Trophoblast cell (in vitro differentiated cells and primary cell): ENCODE measurements at regions not wholly inside any gene's neighbourhood (a gene's known extent, or its start where the extent isn't known, plus 50 kb on each side); places are given as distances from the start of the nearest gene placed in this dataset.
"Not testable (repeated sequence)": the region's sequence is repeated elsewhere in the genome, so short reads cannot be mapped to it uniquely, and the experiment has no call there.

Experiments used
- DNase-seq, 2 donors: peaks; one replicate each; pipeline ENCODE4 v3.0.0-alpha.2; 2016
- H2AFZ ChIP-seq: 2 replicates; pipeline ENCODE4 v1.6.1; 2013; ENCODE audit warnings: low read length, moderate library complexity, mild to moderate bottlenecking; ENCODE audit not compliant: insufficient read depth, poor library complexity
- H2AK5ac ChIP-seq: 2 replicates; pipeline ENCODE4 v1.6.1; 2013; ENCODE audit warnings: mild to moderate bottlenecking, low read length
- H2BK120ac ChIP-seq: 2 replicates; pipeline ENCODE4 v1.6.1; 2013; ENCODE audit warnings: low read length, mild to moderate bottlenecking, moderate library complexity; ENCODE audit not compliant: insufficient read depth, poor library complexity
- H2BK12ac ChIP-seq: 2 replicates; pipeline ENCODE4 v1.6.1; 2013; ENCODE audit warnings: mild to moderate bottlenecking, low read length, moderate library complexity
- H2BK5ac ChIP-seq: 2 replicates; pipeline ENCODE4 v1.6.1; 2013; ENCODE audit warnings: low read length, low read depth, moderate library complexity, mild to moderate bottlenecking; ENCODE audit not compliant: poor library complexity
- H3K14ac ChIP-seq: 2 replicates; pipeline ENCODE4 v1.6.1; 2013; ENCODE audit warnings: mild to moderate bottlenecking, low read length
- H3K18ac ChIP-seq: 2 replicates; pipeline ENCODE4 v1.6.1; 2013; ENCODE audit warnings: mild to moderate bottlenecking, low read length
- H3K23ac ChIP-seq: 2 replicates; pipeline ENCODE4 v1.6.1; 2013; ENCODE audit warnings: low read length
- H3K27ac ChIP-seq: 2 replicates; pipeline ENCODE4 v1.5.1; 2013; ENCODE audit warnings: low read depth, mild to moderate bottlenecking, inconsistent platforms, low read length, moderate library complexity
- H3K27me3 ChIP-seq: 2 replicates; pipeline ENCODE4 v1.6.1; 2013; ENCODE audit warnings: inconsistent platforms, mild to moderate bottlenecking, low read length, moderate library complexity; ENCODE audit not compliant: insufficient read depth
- H3K36me3 ChIP-seq, 2 experiments: 1 replicate in 1 of 2; 2 replicates in 1 of 2; pipeline ENCODE4 v1.6.1; 2013; ENCODE audit warnings: low read length in 2 of 2, mild to moderate bottlenecking in 2 of 2, moderate library complexity in 1 of 2; ENCODE audit not compliant: insufficient read depth in 2 of 2, control insufficient read depth in 1 of 2
- H3K4ac ChIP-seq: 2 replicates; pipeline ENCODE4 v1.6.1; 2013; ENCODE audit warnings: low read depth, mild to moderate bottlenecking, low read length, moderate library complexity
- H3K4me1 ChIP-seq, 2 experiments: 1 replicate in 1 of 2; 2 replicates in 1 of 2; pipeline ENCODE4 v1.6.1; 2013; ENCODE audit warnings: low read length in 2 of 2, mild to moderate bottlenecking in 2 of 2, moderate library complexity in 1 of 2; ENCODE audit not compliant: insufficient read depth in 2 of 2, control insufficient read depth in 1 of 2
- H3K4me2 ChIP-seq: 2 replicates; pipeline ENCODE4 v1.6.1; 2013; ENCODE audit warnings: inconsistent platforms, mild to moderate bottlenecking, low read length, moderate library complexity
- H3K4me3 ChIP-seq: 2 replicates; pipeline ENCODE4 v1.5.1; 2013; ENCODE audit warnings: mild to moderate bottlenecking, low read depth, low read length, inconsistent platforms
- H3K79me1 ChIP-seq: one replicate; pipeline ENCODE4 v1.6.1; 2013; ENCODE audit warnings: low read length
- H3K79me2 ChIP-seq: 2 replicates; pipeline ENCODE4 v1.6.1; 2013; ENCODE audit warnings: low read length, mild to moderate bottlenecking; ENCODE audit not compliant: control insufficient read depth, insufficient read depth, poor library complexity
- H3K9ac ChIP-seq: 2 replicates; pipeline ENCODE4 v1.6.1; 2013; ENCODE audit warnings: mild to moderate bottlenecking, low read length
- H3K9me3 ChIP-seq: 2 replicates; pipeline ENCODE4 v1.6.1; 2013; ENCODE audit warnings: low read depth, mild to moderate bottlenecking, control low read depth, inconsistent platforms, low read length; ENCODE audit not compliant: insufficient read depth
- H4K12ac ChIP-seq: 2 replicates; pipeline ENCODE4 v1.6.1; 2013; ENCODE audit warnings: low read depth, mild to moderate bottlenecking, low read length, moderate library complexity
- H4K8ac ChIP-seq: 2 replicates; pipeline ENCODE4 v1.6.1; 2013; ENCODE audit warnings: low read depth, mild to moderate bottlenecking, low read length, moderate library complexity
- H4K91ac ChIP-seq: one replicate; pipeline ENCODE4 v1.6.1; 2013; ENCODE audit warnings: low read depth, mild to moderate bottlenecking, low read length, moderate library complexity
- WGBS: extraction: QIAGEN DNeasy Blood & Tissue Kit; methylation state at CpG from one replicate; pipeline ENCODE4 v1.1.7; 2013; ENCODE audit warnings: missing lambda C conversion rate; ENCODE audit not compliant: insufficient read length, insufficient coverage; ENCODE audit errors: extremely low coverage; 5-methylcytosine and 5-hydroxymethylcytosine counted together

- not testable (repeated sequence) for H3K18ac ChIP-seq, H3K4me2 ChIP-seq, H4K8ac ChIP-seq, DNase-seq, H2AFZ ChIP-seq, H3K27me3 ChIP-seq, H3K27ac ChIP-seq, H4K12ac ChIP-seq, H2BK120ac ChIP-seq, H3K4ac ChIP-seq, H2BK12ac ChIP-seq, H3K23ac ChIP-seq, H2AK5ac ChIP-seq, H3K14ac ChIP-seq, H3K79me1 ChIP-seq, H3K4me1 ChIP-seq, H3K9me3 ChIP-seq, H3K79me2 ChIP-seq, H3K36me3 ChIP-seq, H4K91ac ChIP-seq, H3K9ac ChIP-seq, H2BK5ac ChIP-seq, H3K4me3 ChIP-seq
- WGBS = no CpG with 5 or more reads among the region's 3 CpGs
Observed at GRCh38 chr3:187494056-187494455, 125.9 kb downstream of the RTP4 start.

GRCh38 chr3:187491371-187491770 is 123.2 kb downstream of the RTP4 start:
- no peak overlapping the region for H4K8ac ChIP-seq
- H3K18ac ChIP-seq = no peak overlapping the region
- H4K91ac ChIP-seq = no peak overlapping the region
- no peak overlapping the region for H2BK5ac ChIP-seq
- H2BK120ac ChIP-seq = no peak overlapping the region
- no peak overlapping the region for H3K4me2 ChIP-seq
- no peak overlapping the region for H3K27ac ChIP-seq
- no peak overlapping the region for H4K12ac ChIP-seq
- H3K36me3 ChIP-seq = no peaks in the 10 kb centered on the region
- no peak overlapping the region for H3K4ac ChIP-seq
- no peaks in the 10 kb centered on the region for H3K4me1 ChIP-seq
- no CpG with 5 or more reads among the region's 2 CpGs for WGBS
- no peaks in the 10 kb centered on the region for H3K9me3 ChIP-seq
- no peaks in the 10 kb centered on the region for H3K79me1 ChIP-seq
- no peak overlapping the region for H2BK12ac ChIP-seq
- H3K79me2 ChIP-seq = no peaks in the 10 kb centered on the region
- H3K27me3 ChIP-seq = no peaks in the 10 kb centered on the region
- H2AK5ac ChIP-seq = no peak overlapping the region
- no peak overlapping the region for H3K4me3 ChIP-seq
- H3K9ac ChIP-seq = no peak overlapping the region
- no peak overlapping the region for H3K23ac ChIP-seq
- DNase-seq = no peak
- no peak overlapping the region for H2AFZ ChIP-seq
- no peak overlapping the region for H3K14ac ChIP-seq

- no peak overlapping the region for H3K23ac ChIP-seq
- no peak overlapping the region for H2AFZ ChIP-seq
- no peak overlapping the region for H4K12ac ChIP-seq
- H2AK5ac ChIP-seq = no peak overlapping the region
- no peak overlapping the region for H4K91ac ChIP-seq
- WGBS = no CpG with 5 or more reads among the region's 1 CpG
- no peak overlapping the region for H3K4ac ChIP-seq
- H3K14ac ChIP-seq = no peak overlapping the region
- no peaks in the 10 kb centered on the region for H3K36me3 ChIP-seq
- H3K27ac ChIP-seq = no peak overlapping the region
- no peak overlapping the region for H3K4me2 ChIP-seq
- no peak overlapping the region for H2BK120ac ChIP-seq
- no peaks in the 10 kb centered on the region for H3K27me3 ChIP-seq
- H3K4me1 ChIP-seq = no peaks in the 10 kb centered on the region
- no peak overlapping the region for H2BK12ac ChIP-seq
- no peak overlapping the region for H4K8ac ChIP-seq
- no peaks in the 10 kb centered on the region for H3K79me2 ChIP-seq
- no peak overlapping the region for H3K4me3 ChIP-seq
- H3K9me3 ChIP-seq = no peaks in the 10 kb centered on the region
- no peak overlapping the region for H2BK5ac ChIP-seq
- H3K79me1 ChIP-seq = no peaks in the 10 kb centered on the region
- no peak overlapping the region for H3K18ac ChIP-seq
- no peak for DNase-seq
- no peak overlapping the region for H3K9ac ChIP-seq
Observed at GRCh38 chr3:187490366-187490765, 122.2 kb downstream of the RTP4 start.

- H3K36me3 ChIP-seq = no peaks in the 10 kb centered on the region
- H3K79me1 ChIP-seq = no peaks in the 10 kb centered on the region
- H3K4me3 ChIP-seq = no peak overlapping the region
- H3K9ac ChIP-seq = no peak overlapping the region
- no peak overlapping the region for H3K27ac ChIP-seq
- H4K8ac ChIP-seq = no peak overlapping the region
- no peaks in the 10 kb centered on the region for H3K9me3 ChIP-seq
- H3K14ac ChIP-seq = no peak overlapping the region
- H3K79me2 ChIP-seq = no peaks in the 10 kb centered on the region
- H3K18ac ChIP-seq = no peak overlapping the region
- H2AFZ ChIP-seq = no peak overlapping the region
- H3K23ac ChIP-seq = no peak overlapping the region
- no peak overlapping the region for H4K91ac ChIP-seq
- no peak overlapping the region for H2BK12ac ChIP-seq
- H3K4me1 ChIP-seq = no peaks in the 10 kb centered on the region
- no peak overlapping the region for H2BK5ac ChIP-seq
- no peaks in the 10 kb centered on the region for H3K27me3 ChIP-seq
- no CpG with 5 or more reads among the region's 10 CpGs for WGBS
- H4K12ac ChIP-seq = no peak overlapping the region
- no peak overlapping the region for H2BK120ac ChIP-seq
- H3K4me2 ChIP-seq = no peak overlapping the region
- DNase-seq = no peak
- H2AK5ac ChIP-seq = no peak overlapping the region
- no peak overlapping the region for H3K4ac ChIP-seq
Observed at GRCh38 chr3:187484547-187485295, 116.5 kb downstream of the RTP4 start.
